ENCODE measurements at regions not wholly inside any gene's neighbourhood (a gene's known extent, or its start where the extent isn't known, plus 50 kb on each side); places are given as distances from the start of the nearest gene placed in this dataset.

DNA sequence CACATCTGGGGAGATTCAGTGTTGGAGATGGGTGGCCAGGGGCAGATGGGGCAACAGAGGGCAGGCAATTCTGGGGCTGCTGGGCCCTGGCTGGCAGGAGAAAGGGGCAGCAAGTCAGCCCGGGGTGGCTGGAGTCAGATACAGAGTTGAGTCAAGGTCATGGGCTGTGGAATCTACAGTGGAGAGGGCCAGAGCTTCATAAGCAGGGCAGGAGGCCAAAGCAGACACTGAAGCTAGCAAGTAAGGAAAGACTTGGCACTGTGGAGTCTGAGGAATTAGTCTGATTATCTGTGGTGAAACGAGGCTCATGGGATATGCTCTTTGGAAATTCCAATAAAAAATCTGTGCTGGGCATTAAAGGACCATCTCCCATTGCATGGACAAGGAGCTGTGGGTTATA, 95.5 kb downstream of the TMX1 start:
- H3K4me3 ChIP-seq (ENCODE audit: low read length, poor library complexity, severe bottlenecking): no peak overlapping the region
- H3K9me3 ChIP-seq (ENCODE audit: insufficient read depth, low read depth, low read length): no peaks in the 10 kb centered on the region
- H3K4me1 ChIP-seq (ENCODE audit: insufficient read depth, low read length, poor library complexity, severe bottlenecking): no peaks in the 10 kb centered on the region
- no peaks in the 10 kb centered on the region for H3K9me2 ChIP-seq (replicated peaks; ENCODE audit: low read depth, low read length)
- no peak overlapping the region for H3K4me2 ChIP-seq (ENCODE audit: low read depth, low read length, poor library complexity, severe bottlenecking)
- no peaks in the 10 kb centered on the region for H3K79me2 ChIP-seq (ENCODE audit: insufficient read depth, low read length)
- no peaks in the 10 kb centered on the region for H3F3A ChIP-seq (ENCODE audit: low read depth)
- no peak overlapping the region for H3K9ac ChIP-seq (ENCODE audit: low read depth, low read length, poor library complexity, severe bottlenecking)
- H2AFZ ChIP-seq (ENCODE audit: low read length): no peak overlapping the region
- H4K20me1 ChIP-seq (ENCODE audit: insufficient read depth, low read length, poor library complexity, severe bottlenecking): no peaks in the 10 kb centered on the region
- H3K36me3 ChIP-seq (ENCODE audit: insufficient read depth, low read length): no peaks in the 10 kb centered on the region
- TF ChIP-seq EZH2phosphoT487 (IDR thresholded peaks at IDR 0.05; ENCODE audit: borderline replicate concordance): no peak
- TF ChIP-seq, protein P1, sequence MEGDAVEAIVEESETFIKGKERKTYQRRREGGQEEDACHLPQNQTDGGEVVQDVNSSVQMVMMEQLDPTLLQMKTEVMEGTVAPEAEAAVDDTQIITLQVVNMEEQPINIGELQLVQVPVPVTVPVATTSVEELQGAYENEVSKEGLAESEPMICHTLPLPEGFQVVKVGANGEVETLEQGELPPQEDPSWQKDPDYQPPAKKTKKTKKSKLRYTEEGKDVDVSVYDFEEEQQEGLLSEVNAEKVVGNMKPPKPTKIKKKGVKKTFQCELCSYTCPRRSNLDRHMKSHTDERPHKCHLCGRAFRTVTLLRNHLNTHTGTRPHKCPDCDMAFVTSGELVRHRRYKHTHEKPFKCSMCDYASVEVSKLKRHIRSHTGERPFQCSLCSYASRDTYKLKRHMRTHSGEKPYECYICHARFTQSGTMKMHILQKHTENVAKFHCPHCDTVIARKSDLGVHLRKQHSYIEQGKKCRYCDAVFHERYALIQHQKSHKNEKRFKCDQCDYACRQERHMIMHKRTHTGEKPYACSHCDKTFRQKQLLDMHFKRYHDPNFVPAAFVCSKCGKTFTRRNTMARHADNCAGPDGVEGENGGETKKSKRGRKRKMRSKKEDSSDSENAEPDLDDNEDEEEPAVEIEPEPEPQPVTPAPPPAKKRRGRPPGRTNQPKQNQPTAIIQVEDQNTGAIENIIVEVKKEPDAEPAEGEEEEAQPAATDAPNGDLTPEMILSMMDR (conservative IDR thresholded peaks at IDR 0.05; ENCODE audit: low read length): no peak
- no peaks in the 10 kb centered on the region for H3K27me3 ChIP-seq (ENCODE audit: insufficient read depth, low read length, poor library complexity, severe bottlenecking)

DNA sequence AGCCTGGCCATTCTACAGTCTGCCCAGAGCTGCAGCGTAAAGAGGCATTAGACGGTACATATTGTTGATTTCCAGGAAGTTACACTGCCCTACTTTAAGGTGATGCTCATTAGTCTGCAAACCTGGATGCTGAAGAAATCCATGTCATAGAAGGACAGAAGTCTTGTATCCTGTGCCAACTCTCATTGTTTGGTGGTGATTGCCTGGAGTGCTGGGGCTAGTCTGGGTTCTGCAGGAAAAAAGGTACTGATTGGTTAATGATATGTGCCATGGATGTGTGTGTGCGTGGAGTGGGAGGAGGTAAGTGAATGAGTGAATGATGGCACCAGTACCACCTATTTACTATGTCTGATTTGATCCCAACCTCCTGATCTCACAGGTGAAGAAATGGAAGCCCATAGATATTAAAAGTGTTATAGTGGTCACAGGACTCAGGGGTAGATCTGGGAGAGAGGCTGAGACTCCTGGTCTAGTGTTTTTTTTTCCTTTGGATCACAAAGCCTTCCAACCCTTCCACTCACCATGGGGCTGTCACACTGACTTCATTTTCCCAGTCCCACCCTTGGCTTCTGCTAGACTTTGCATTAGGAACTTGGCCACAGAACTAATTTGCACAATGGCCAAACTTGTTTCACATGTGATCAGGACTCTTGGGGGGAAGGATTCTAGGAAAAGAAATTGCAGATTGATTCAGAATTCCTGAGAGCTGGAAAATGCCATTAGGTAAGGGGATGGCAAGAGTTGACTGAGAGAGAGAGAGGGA, 96.1 kb downstream of the TMX1 start:
- TF ChIP-seq EZH2phosphoT487 (IDR thresholded peaks at IDR 0.05; ENCODE audit: borderline replicate concordance): no peak
- TF ChIP-seq, protein P1 (conservative IDR thresholded peaks at IDR 0.05; ENCODE audit: low read length): no peak
- H3K36me3 ChIP-seq (ENCODE audit: insufficient read depth, low read length): no peaks in the 10 kb centered on the region
- no peaks in the 10 kb centered on the region for H3K4me1 ChIP-seq (ENCODE audit: insufficient read depth, low read length, poor library complexity, severe bottlenecking)
- H3K4me2 ChIP-seq (ENCODE audit: low read depth, low read length, poor library complexity, severe bottlenecking): no peak overlapping the region
- no peak overlapping the region for H3K9ac ChIP-seq (ENCODE audit: low read depth, low read length, poor library complexity, severe bottlenecking)
- no peaks in the 10 kb centered on the region for H3K79me2 ChIP-seq (ENCODE audit: insufficient read depth, low read length)
- no peaks in the 10 kb centered on the region for H3K27me3 ChIP-seq (ENCODE audit: insufficient read depth, low read length, poor library complexity, severe bottlenecking)
- H3K9me2 ChIP-seq (replicated peaks; ENCODE audit: low read depth, low read length): no peaks in the 10 kb centered on the region
- no peaks in the 10 kb centered on the region for H3K9me3 ChIP-seq (ENCODE audit: insufficient read depth, low read depth, low read length)
- H2AFZ ChIP-seq (ENCODE audit: low read length): no peak overlapping the region
- no peaks in the 10 kb centered on the region for H3F3A ChIP-seq (ENCODE audit: low read depth)
- no peaks in the 10 kb centered on the region for H4K20me1 ChIP-seq (ENCODE audit: insufficient read depth, low read length, poor library complexity, severe bottlenecking)
- H3K4me3 ChIP-seq (ENCODE audit: low read length, poor library complexity, severe bottlenecking): no peak overlapping the region

DNA sequence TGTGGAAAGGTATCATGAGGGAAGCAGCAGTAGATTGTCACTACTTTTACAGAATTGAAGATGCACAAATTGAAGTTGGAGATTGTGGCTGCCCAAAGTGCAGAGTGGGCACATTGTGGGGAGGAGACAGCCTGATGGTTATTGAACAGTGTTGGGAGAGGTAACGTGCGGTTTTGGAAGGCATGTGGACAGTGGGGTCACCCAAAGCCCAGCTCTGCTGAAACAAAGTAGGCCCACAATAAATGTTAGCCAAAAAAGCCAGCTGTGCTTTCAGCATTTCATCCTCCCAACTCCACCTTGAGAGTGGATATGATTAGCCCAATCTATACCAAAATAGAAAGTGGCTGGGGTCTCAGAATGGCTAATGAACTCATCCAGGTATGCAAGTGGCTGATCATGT, 96.7 kb downstream of the TMX1 start:
- Histone ChIP-seq H3K9me3 (ENCODE audit: insufficient read depth, low read depth, low read length) (no peaks in the 10 kb centered on the region), H3F3A (ENCODE audit: low read depth) (no peaks in the 10 kb centered on the region), H3K9ac (ENCODE audit: low read depth, low read length, poor library complexity, severe bottlenecking) (no peak overlapping the region), H3K4me2 (ENCODE audit: low read depth, low read length, poor library complexity, severe bottlenecking) (no peak overlapping the region), H4K20me1 (ENCODE audit: insufficient read depth, low read length, poor library complexity, severe bottlenecking) (no peaks in the 10 kb centered on the region), H3K4me3 (ENCODE audit: low read length, poor library complexity, severe bottlenecking) (no peak overlapping the region), H2AFZ (ENCODE audit: low read length) (no peak overlapping the region), H3K36me3 (ENCODE audit: insufficient read depth, low read length) (no peaks in the 10 kb centered on the region), H3K27me3 (ENCODE audit: insufficient read depth, low read length, poor library complexity, severe bottlenecking) (no peaks in the 10 kb centered on the region), H3K9me2 (replicated peaks; ENCODE audit: low read depth, low read length) (no peaks in the 10 kb centered on the region), H3K4me1 (ENCODE audit: insufficient read depth, low read length, poor library complexity, severe bottlenecking) (no peaks in the 10 kb centered on the region), H3K79me2 (ENCODE audit: insufficient read depth, low read length) (no peaks in the 10 kb centered on the region)
- TF ChIP-seq EZH2phosphoT487 (IDR thresholded peaks at IDR 0.05; ENCODE audit: borderline replicate concordance): no peak
- TF ChIP-seq, protein P1 (conservative IDR thresholded peaks at IDR 0.05; ENCODE audit: low read length): no peak
